NCI-H2081 (cell line): ENCODE measurements at regions not wholly inside any gene's neighbourhood (a gene's known extent, or its start where the extent isn't known, plus 50 kb on each side); places are given as distances from the start of the nearest gene placed in this dataset.

Experiments
- DNase-seq, 2 experiments: peaks; one replicate each; lab custom pipeline; 2025; lab: John Stamatoyannopoulos, UW

GRCh38 chr5:20276061-20276958 lies 288.3 kb upstream of the CDH18 start:
- DNase-seq: no peak

GRCh38 chr5:20266066-20266465 lies 278.1 kb upstream of the CDH18 start:
- no peak for DNase-seq

GRCh38 chr5:20262896-20263295 lies 274.9 kb upstream of the CDH18 start:
- DNase-seq: no peak

- DNase-seq: no peak
Measured at GRCh38 chr5:20254748-20255147, 266.7 kb upstream of the CDH18 start.

- no peak for DNase-seq
Measured at GRCh38 chr5:20248118-20248517, 260.1 kb upstream of the CDH18 start.

- DNase-seq: no peak
Measured at GRCh38 chr5:20245432-20245974, 257.5 kb upstream of the CDH18 start.

GRCh38 chr5:20241351-20241750 lies 253.4 kb upstream of the CDH18 start:
- DNase-seq: no peak

GRCh38 chr5:20231040-20231439 lies 243.0 kb upstream of the CDH18 start:
- no peak for DNase-seq

GRCh38 chr5:20230010-20230409 lies 242.0 kb upstream of the CDH18 start:
- no peak for DNase-seq

- DNase-seq: peak; percentile 53 to 80
Measured at GRCh38 chr5:20229303-20230005, 241.5 kb upstream of the CDH18 start.

GRCh38 chr5:20224966-20225365 lies 237.0 kb upstream of the CDH18 start:
- no peak for DNase-seq

- DNase-seq: no peak
Measured at GRCh38 chr5:20224046-20224445, 236.0 kb upstream of the CDH18 start.

GRCh38 chr5:20223451-20223850 lies 235.5 kb upstream of the CDH18 start:
- no peak for DNase-seq

GRCh38 chr5:20215257-20215656 lies 227.3 kb upstream of the CDH18 start:
- DNase-seq: no peak

- no peak for DNase-seq
Measured at GRCh38 chr5:20213803-20214202, 225.8 kb upstream of the CDH18 start.

GRCh38 chr5:20212701-20213100 lies 224.7 kb upstream of the CDH18 start:
- no peak for DNase-seq

- peak; percentile 7 to 42 for DNase-seq
Measured at GRCh38 chr5:20166456-20166855, 178.5 kb upstream of the CDH18 start.

- DNase-seq: no peak
Measured at GRCh38 chr5:20158006-20158405, 170.0 kb upstream of the CDH18 start.

GRCh38 chr5:20157089-20157488 lies 169.1 kb upstream of the CDH18 start:
- no peak for DNase-seq

GRCh38 chr5:20145240-20145639 lies 157.2 kb upstream of the CDH18 start:
- no peak for DNase-seq

- DNase-seq: no peak
Measured at GRCh38 chr5:20129501-20129900, 141.5 kb upstream of the CDH18 start.

- no peak for DNase-seq
Measured at GRCh38 chr5:20128343-20128742, 140.3 kb upstream of the CDH18 start.

- no peak for DNase-seq
Measured at GRCh38 chr5:20114526-20114925, 126.5 kb upstream of the CDH18 start.
